ENCODE measurements at regions not wholly inside any gene's neighbourhood (a gene's known extent, or its start where the extent isn't known, plus 50 kb on each side); places are given as distances from the start of the nearest gene placed in this dataset.
"Not testable (repeated sequence)": the region's sequence is repeated elsewhere in the genome, so short reads cannot be mapped to it uniquely, and the experiment has no call there.

GRCh38 chr21:23939369-23940065, 1667.8 kb downstream of the MRPL39 start:
- Histone ChIP-seq H3K4me3 (no peak overlapping the region), H3K36me3 (no peaks in the 10 kb centered on the region), H3K27me3 (no peaks in the 10 kb centered on the region), H3K9me3 (no peaks in the 10 kb centered on the region), H3K4me1 (ENCODE audit: insufficient read depth) (no peaks in the 10 kb centered on the region), H3K27ac (no peak overlapping the region)
- DNase-seq, result no peak
- WGBS, 3 donors, result 55 to 63% (median 62%) methylated on average over 3 of the region's 3 CpGs
- intact Hi-C loops (cut with DNase I), result no loop called here
- no peak for TF ChIP-seq POLR2A (IDR thresholded peaks at IDR 0.05)
- TF ChIP-seq, protein P1, sequence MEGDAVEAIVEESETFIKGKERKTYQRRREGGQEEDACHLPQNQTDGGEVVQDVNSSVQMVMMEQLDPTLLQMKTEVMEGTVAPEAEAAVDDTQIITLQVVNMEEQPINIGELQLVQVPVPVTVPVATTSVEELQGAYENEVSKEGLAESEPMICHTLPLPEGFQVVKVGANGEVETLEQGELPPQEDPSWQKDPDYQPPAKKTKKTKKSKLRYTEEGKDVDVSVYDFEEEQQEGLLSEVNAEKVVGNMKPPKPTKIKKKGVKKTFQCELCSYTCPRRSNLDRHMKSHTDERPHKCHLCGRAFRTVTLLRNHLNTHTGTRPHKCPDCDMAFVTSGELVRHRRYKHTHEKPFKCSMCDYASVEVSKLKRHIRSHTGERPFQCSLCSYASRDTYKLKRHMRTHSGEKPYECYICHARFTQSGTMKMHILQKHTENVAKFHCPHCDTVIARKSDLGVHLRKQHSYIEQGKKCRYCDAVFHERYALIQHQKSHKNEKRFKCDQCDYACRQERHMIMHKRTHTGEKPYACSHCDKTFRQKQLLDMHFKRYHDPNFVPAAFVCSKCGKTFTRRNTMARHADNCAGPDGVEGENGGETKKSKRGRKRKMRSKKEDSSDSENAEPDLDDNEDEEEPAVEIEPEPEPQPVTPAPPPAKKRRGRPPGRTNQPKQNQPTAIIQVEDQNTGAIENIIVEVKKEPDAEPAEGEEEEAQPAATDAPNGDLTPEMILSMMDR (IDR thresholded peaks at IDR 0.05), result no peak
- no peak for TF ChIP-seq EP300 (IDR thresholded peaks at IDR 0.05)

- Histone ChIP-seq H3K36me3 (no peaks in the 10 kb centered on the region), H3K27me3 (no peaks in the 10 kb centered on the region), H3K4me1 (ENCODE audit: insufficient read depth) (no peaks in the 10 kb centered on the region), H3K4me3 (no peak overlapping the region), H3K27ac (no peak overlapping the region), H3K9me3 (no peaks in the 10 kb centered on the region)
- WGBS, 3 donors, result 89 to 95% (median 94%) methylated on average over 2 of the region's 2 CpGs
- TF ChIP-seq EP300 (IDR thresholded peaks at IDR 0.05), result no peak
- TF ChIP-seq, protein P1 (IDR thresholded peaks at IDR 0.05), result no peak
- no peak for TF ChIP-seq POLR2A (IDR thresholded peaks at IDR 0.05)
- DNase-seq, result no peak
- intact Hi-C loops (cut with DNase I), result no loop called here
Measured at GRCh38 chr21:23936991-23937390, 1670.3 kb downstream of the MRPL39 start.

GRCh38 chr21:23936224-23936623, 1671.1 kb downstream of the MRPL39 start:
- DNase-seq, result no peak
- TF ChIP-seq, protein P1 (IDR thresholded peaks at IDR 0.05), result no peak
- TF ChIP-seq EP300 (IDR thresholded peaks at IDR 0.05) (no peak), POLR2A (IDR thresholded peaks at IDR 0.05) (no peak)
- H3K9me3 ChIP-seq, result no peaks in the 10 kb centered on the region
- no peak overlapping the region for H3K4me3 ChIP-seq
- H3K36me3 ChIP-seq, result no peaks in the 10 kb centered on the region
- no peak overlapping the region for H3K27ac ChIP-seq
- WGBS, 3 donors, result 50 to 56% (median 51%) methylated on average over 2 of the region's 2 CpGs
- H3K27me3 ChIP-seq, result no peaks in the 10 kb centered on the region
- no peaks in the 10 kb centered on the region for H3K4me1 ChIP-seq (ENCODE audit: insufficient read depth)
- intact Hi-C loops (cut with DNase I), result no loop called here

DNA sequence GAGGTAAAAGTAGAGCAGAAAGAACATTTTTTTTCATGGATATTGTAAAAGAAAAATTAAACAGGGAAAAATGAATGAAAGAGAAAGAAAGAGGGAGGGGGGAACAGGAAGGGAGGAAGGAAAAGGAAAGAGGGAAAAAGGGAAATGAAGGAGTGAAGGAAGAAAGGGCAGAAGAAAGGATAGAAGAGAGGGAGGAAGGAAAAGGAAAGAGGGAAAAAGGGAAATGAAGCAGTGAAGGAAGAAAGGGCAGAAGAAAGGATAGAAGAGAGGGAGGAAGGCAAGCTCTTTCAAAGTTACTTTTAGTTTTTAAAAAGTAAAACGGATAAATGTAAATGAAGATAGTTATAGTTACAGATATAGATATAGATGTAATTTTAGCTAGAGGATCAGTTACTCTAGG, 1676.7 kb downstream of the MRPL39 start:
- no peak for DNase-seq

DNA sequence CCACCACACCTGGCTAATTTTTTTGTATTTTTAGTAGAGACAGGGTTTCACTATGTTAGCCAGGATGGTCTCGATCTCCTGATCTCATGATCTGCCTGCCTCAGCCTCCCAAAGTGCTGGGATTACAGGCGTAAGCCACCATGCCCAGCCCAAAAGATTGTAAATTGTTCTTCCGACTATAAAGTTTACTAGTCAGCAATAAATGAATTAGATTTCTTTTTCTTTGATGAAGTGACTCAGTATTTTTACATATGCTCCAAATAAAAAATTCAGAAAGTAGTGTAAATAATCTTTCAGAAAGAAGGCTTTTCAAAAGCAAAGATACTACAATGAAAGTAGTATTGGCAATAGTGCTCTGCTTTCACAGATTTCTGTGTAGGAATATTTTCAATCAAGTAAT, 1680.9 kb downstream of the MRPL39 start:
- H3K9me3 ChIP-seq; H3K4me3 ChIP-seq; H3K4me1 ChIP-seq (ENCODE audit: insufficient read depth); intact Hi-C loops (cut with DNase I); H3K36me3 ChIP-seq; H3K27me3 ChIP-seq; H3K27ac ChIP-seq; DNase-seq: not testable (repeated sequence)
- WGBS, 3 donors, result 87 to 97% (median 91%) methylated on average over 3 of the region's 3 CpGs

More for the DNA sequence above, 1676.7 kb downstream of the MRPL39 start:
- Histone ChIP-seq H3K4me3 (no peak overlapping the region), H3K36me3 (no peaks in the 10 kb centered on the region), H3K27me3 (no peaks in the 10 kb centered on the region), H3K4me1 (ENCODE audit: insufficient read depth) (no peaks in the 10 kb centered on the region), H3K9me3 (no peaks in the 10 kb centered on the region), H3K27ac (no peak overlapping the region)
- intact Hi-C loops (cut with DNase I), result no loop called here
- TF ChIP-seq, protein P1 (IDR thresholded peaks at IDR 0.05), result no peak
- no peak for TF ChIP-seq POLR2A (IDR thresholded peaks at IDR 0.05)
- TF ChIP-seq EP300 (IDR thresholded peaks at IDR 0.05), result no peak
- WGBS, 3 donors, result 84 to 88% (median 88%) methylated on average over 1 of the region's 1 CpG
